Epithelial cell of esophagus (primary cell): ENCODE measurements at regions not wholly inside any gene's neighbourhood (a gene's known extent, or its start where the extent isn't known, plus 50 kb on each side); places are given as distances from the start of the nearest gene placed in this dataset.

Experiments
- DNase-seq: peaks from one replicate; pipeline ENCODE4 v3.0.0; 2010; ENCODE audit warnings: low read depth
- H3K4me3 ChIP-seq: 2 replicates; pipeline ENCODE4 v1.5.1; 2011; ENCODE audit warnings: mild to moderate bottlenecking, low read length, control low read depth
- TF ChIP-seq, protein P1 (sequence below): IDR thresholded peaks from 2 replicates; pipeline ENCODE4 v1.5.1; 2011; ENCODE audit warnings: low read depth, mild to moderate bottlenecking, low read length, control low read depth, inconsistent platforms; ENCODE audit not compliant: insufficient read depth; ENCODE audit errors: missing control alignments

- TF ChIP-seq, protein P1, sequence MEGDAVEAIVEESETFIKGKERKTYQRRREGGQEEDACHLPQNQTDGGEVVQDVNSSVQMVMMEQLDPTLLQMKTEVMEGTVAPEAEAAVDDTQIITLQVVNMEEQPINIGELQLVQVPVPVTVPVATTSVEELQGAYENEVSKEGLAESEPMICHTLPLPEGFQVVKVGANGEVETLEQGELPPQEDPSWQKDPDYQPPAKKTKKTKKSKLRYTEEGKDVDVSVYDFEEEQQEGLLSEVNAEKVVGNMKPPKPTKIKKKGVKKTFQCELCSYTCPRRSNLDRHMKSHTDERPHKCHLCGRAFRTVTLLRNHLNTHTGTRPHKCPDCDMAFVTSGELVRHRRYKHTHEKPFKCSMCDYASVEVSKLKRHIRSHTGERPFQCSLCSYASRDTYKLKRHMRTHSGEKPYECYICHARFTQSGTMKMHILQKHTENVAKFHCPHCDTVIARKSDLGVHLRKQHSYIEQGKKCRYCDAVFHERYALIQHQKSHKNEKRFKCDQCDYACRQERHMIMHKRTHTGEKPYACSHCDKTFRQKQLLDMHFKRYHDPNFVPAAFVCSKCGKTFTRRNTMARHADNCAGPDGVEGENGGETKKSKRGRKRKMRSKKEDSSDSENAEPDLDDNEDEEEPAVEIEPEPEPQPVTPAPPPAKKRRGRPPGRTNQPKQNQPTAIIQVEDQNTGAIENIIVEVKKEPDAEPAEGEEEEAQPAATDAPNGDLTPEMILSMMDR = no peak
These were observed 76.0 kb upstream of the RET start for GRCh38 chr10:43000651-43001426.

GRCh38 chr10:43001427-43001795 is 75.5 kb upstream of the RET start:
- DNase-seq = no peak
- TF ChIP-seq, protein P1 = no peak
- H3K4me3 ChIP-seq = no peak overlapping the region

More at GRCh38 chr10:43000651-43001426, 76.0 kb upstream of the RET start:
- no peak overlapping the region for H3K4me3 ChIP-seq
- no peak for DNase-seq

DNA sequence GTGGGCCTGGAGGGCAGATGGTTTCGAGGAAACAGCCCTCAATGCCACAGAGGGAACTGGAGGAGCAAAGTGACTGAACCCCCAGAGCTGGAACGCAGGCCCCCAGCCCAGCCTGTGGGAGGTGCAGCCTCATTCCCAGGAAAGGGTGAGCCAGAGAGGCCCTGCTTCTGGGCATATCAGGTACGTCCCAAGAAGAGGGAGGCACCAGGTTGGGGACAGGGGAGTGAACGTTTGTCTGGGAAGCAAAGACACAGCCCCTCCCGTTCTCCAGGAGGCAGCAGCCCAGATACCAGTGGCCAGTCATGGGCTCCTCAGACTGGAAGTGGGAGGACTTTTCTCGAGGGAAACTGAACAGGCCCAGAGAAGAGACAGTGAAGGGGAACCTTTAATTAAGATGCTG is 74.3 kb upstream of the RET start:
- TF ChIP-seq, protein P1 = no peak
- DNase-seq = no peak
- no peak overlapping the region for H3K4me3 ChIP-seq

DNA sequence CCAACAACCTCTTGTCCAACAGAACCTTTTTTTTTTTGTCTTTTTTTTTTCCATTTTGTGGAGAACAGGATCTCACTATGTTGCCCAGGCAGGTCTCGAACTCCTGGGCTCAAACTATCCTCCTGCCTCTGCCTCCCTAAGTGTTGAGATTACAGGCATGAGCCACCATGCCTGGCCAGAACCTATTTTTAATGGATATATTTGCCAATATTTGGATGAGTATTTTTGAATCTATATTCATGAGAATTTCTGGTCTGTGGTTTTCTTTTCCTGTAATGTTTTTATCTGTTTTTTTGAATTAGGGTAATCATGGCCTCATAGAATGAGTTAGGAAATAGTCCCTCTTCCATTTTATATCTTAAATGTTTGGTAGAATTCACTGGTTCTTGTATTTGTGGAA is 70.4 kb upstream of the RET start:
- TF ChIP-seq, protein P1 = no peak
- DNase-seq = no peak
- no peak overlapping the region for H3K4me3 ChIP-seq

- TF ChIP-seq, protein P1 = no peak
- no peak for DNase-seq
- H3K4me3 ChIP-seq = no peak overlapping the region
These were observed 64.3 kb upstream of the RET start for GRCh38 chr10:43012578-43012977.

- TF ChIP-seq, protein P1 = no peak
- no peak for DNase-seq
- no peak overlapping the region for H3K4me3 ChIP-seq
These were observed 63.8 kb upstream of the RET start for GRCh38 chr10:43013065-43013464.

DNA sequence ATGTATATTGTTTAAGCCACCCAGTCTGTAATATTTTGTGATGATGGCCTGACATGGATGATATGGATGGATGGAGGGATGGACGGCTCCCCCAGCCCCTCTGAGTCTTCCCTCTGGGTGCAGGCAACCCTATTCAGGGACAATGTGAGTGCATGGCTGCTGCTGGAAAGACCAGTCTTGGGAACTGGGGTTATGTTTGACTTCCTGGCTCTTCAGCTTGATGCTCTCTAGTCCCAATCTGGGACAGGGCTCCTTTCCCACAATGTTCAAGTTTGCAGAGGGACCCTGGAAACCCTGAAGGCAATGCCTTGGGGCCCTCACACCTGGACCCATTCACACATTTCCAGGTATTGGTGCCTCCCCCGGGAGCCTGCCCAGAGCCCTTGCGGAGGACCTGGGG is 52.3 kb upstream of the RET start:
- no peak for DNase-seq
- TF ChIP-seq, protein P1 = no peak
- H3K4me3 ChIP-seq = no peak overlapping the region
